Spinal cord (tissue), 9 donors: ENCODE measurements at regions not wholly inside any gene's neighbourhood (a gene's known extent, or its start where the extent isn't known, plus 50 kb on each side); places are given as distances from the start of the nearest gene placed in this dataset.
A peak's percentile ranks its signal among the peaks of the same experiment; 100 is the strongest.

Experiments used
- DNase-seq, 6 donors: peaks; one replicate each; pipeline versions ENCODE4 v3.0.0 to v3.0.0-alpha.2; 2013 to 2015; ENCODE audit warnings: low spot score in 6 of 6, low read depth in 4 of 6
- H3K27ac ChIP-seq: one replicate; pipeline ENCODE4 v1.5.1; 2013; ENCODE audit warnings: low read depth, low read length, control low read depth
- H3K27me3 ChIP-seq: one replicate; pipeline ENCODE4 v1.6.1; 2013; ENCODE audit warnings: low read length; ENCODE audit not compliant: control insufficient read depth, insufficient read depth
- H3K36me3 ChIP-seq: one replicate; pipeline ENCODE4 v1.6.1; 2013; ENCODE audit warnings: low read length; ENCODE audit not compliant: control insufficient read depth, insufficient read depth
- H3K4me1 ChIP-seq: one replicate; pipeline ENCODE4 v1.6.1; 2013; ENCODE audit warnings: low read length; ENCODE audit not compliant: control insufficient read depth, insufficient read depth
- H3K4me3 ChIP-seq: one replicate; pipeline ENCODE4 v1.5.1; 2013; ENCODE audit warnings: low read depth, low read length, control low read depth
- H3K9me3 ChIP-seq: one replicate; pipeline ENCODE4 v1.6.1; 2013; ENCODE audit warnings: low read length; ENCODE audit not compliant: control insufficient read depth, insufficient read depth
- WGBS: methylation state at CpG from one replicate; pipeline ENCODE4 v1.1.5; 2013; ENCODE audit warnings: missing lambda C conversion rate; ENCODE audit not compliant: insufficient coverage; 5-methylcytosine and 5-hydroxymethylcytosine counted together
- donor health status: healthy.

DNA sequence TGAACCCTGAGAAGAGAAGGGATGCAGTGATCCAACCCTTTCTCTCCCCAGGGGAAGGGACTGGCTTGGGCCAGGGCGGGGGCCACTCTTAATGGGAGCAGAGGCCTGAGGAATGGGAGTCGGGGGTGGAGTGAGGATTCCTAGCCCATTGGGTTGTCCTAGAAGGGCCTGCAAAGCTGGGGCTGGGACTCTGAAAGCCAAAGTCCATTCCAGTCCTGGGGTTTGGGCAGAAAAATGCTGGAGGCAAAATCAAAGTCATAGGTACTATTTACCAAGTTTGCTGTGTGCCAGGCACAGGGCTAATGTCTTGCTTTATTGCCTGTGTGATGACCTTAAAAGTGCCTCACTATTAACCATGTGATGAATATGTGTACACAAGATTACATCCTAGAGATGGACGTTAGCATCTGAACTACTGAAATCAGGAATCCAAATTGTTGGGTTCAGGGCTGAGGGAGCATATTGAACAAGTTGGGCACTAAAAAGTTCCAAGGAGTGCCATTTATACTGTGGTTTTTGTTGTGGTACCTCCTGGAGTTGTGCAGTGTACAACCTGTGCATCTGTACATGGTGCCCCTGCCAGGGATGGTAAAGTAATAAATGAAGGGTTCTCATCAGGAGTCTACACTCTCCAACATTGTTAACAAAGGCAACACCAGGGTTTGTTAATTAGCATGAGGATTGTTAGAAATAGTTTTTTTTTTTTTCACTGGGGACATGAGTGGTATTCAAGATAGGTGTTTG lies 84.4 kb upstream of the NKD1 start:
- 71% methylated on average over 2 of the region's 3 CpGs for WGBS
- H3K9me3 ChIP-seq: no peaks in the 10 kb centered on the region
- peaks cover 42% of the 10 kb centered on the region for H3K4me1 ChIP-seq
- no peak for DNase-seq
- no peak overlapping the region for H3K4me3 ChIP-seq
- no peaks in the 10 kb centered on the region for H3K36me3 ChIP-seq
- no peaks in the 10 kb centered on the region for H3K27me3 ChIP-seq
- H3K27ac ChIP-seq: no peak overlapping the region

DNA sequence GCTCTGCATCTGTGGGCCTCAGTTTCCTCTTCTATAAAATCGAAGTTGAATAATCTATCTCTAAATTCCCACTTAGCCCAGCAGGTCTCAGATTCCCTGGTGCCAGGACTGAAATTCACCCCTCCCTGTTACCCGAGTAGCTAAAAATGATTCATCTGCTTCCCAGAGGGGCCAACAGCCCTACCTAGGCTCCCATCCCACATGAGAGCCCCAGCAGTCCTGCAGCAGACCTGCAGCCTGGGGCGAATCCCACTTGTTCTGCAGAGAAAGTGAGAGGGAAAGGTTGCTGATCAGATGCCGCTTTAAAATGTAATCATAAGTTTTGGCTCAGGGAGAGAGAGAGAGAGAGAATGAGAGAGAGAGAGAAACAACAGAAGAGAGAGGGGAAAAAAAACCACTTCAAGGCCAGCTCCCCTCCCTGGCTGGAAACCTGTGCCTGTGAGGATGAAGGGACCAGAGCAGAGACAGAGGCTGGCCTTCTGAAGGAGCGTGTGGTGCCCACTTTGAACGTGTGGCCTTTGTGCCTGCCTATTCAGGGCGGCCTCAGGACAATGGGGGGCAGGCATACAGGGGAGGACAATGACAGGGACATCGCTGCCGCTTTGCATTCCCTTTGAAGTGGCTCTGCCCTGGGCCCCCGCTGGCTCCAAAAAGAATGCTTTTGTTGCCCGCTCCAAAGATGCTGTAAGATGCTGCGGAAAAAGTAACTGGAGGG lies 85.2 kb upstream of the NKD1 start:
- H3K27me3 ChIP-seq: no peaks in the 10 kb centered on the region
- 50% methylated on average over 9 of the region's 12 CpGs for WGBS

DNA sequence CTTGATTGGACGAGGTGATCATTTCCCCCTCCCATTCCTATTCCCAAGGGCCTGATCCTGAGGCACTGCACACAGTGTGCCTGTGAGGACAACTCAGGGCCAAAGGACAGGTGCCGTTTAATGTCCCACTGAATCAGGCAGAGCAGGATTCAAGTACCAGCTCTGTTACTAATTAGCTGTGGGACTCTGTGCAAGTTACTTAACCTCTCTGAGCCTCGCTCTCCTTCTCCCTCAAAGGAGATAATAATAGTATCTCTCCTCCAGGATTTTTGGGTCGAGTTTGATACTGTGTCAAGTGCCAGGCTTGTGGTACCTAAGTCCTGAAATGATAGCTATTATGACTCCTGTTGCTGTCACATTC lies 86.8 kb upstream of the NKD1 start:
- 88% methylated on average over 2 of the region's 4 CpGs for WGBS
- no peak for DNase-seq
- Histone ChIP-seq H3K4me1 (peaks cover 43% of the 10 kb centered on the region), H3K27ac (no peak overlapping the region), H3K9me3 (no peaks in the 10 kb centered on the region), H3K4me3 (no peak overlapping the region), H3K27me3 (no peaks in the 10 kb centered on the region), H3K36me3 (no peaks in the 10 kb centered on the region)

More for the DNA sequence above, 85.2 kb upstream of the NKD1 start:
- Histone ChIP-seq H3K4me1 (peaks cover 39% of the 10 kb centered on the region), H3K9me3 (no peaks in the 10 kb centered on the region), H3K36me3 (no peaks in the 10 kb centered on the region), H3K27ac (no peak overlapping the region), H3K4me3 (no peak overlapping the region)
- no peak for DNase-seq

DNA sequence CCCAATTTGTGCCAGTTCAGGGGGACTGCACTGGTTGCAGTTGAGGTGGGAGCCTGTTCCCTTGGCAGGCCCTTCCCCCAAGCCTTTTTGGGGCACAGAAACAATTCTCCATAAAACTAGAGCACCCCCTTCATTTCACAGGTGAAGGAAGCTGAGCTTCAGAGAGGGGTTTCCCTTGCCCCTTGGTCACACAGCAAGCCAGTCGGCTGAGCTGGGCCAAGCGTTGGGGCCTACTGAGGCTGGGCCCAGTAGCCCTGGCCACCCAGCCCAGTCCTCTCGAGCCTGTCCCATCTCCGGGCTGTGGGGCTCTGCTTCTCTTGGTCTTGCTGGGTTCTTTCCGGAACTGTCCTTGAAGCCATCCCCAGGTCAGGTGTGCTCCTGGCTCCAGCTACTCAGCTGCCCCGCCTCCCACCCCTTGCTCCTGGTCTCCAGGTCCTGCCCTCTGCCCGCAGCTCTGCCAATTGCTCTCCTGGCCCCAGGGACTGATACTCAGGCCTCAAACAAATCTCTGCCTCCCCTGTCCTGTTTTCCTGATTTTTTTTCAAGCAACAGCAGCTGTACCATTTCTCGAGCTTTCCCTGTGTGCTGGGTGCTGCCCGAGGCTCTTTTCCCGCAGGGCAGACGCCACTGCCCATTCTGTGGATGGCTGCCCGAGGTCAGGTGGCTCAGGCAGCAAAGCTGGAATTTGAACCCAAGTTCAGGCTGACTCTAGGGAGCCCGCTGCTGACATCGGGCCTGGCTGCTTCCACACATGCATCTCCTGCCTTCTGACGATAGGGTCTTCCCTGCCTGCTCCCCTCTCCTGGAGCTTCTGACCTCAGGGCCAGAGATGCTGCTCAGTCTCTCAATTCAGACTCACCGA lies 87.4 kb upstream of the NKD1 start:
- Histone ChIP-seq H3K4me3 (no peak overlapping the region), H3K4me1 (peaks cover 43% of the 10 kb centered on the region), H3K27ac (no peak overlapping the region), H3K36me3 (no peaks in the 10 kb centered on the region), H3K9me3 (no peaks in the 10 kb centered on the region), H3K27me3 (no peaks in the 10 kb centered on the region)
- DNase-seq: no peak
- 84% methylated on average over 16 of the region's 16 CpGs for WGBS

DNA sequence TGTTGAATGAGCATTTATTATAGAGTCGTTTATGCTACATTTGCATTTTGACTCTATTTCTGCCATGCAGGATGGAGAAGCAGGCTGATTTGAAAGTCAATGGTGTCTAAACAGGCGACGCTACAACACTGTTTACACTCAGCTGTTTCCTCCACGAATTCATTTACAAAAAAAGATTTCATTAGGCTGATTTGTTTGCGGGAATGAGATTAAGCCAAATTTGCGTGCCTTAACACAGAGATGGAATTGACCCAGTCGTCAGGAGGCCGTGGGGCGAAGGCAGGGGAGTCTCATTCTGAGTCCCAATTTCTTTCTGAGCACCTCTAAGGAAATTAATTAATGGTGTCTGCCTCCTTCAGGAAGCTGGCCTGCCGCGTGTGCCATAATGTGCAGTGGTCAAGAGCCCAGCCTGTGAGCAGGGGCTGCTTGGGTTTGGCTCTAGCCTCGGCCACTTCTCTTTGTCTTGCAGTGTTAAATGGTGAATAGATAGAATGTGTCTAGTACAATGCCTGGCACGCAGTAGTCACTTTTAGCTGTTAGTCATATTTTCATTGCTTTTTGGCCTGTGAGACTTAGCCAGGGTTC lies 88.6 kb upstream of the NKD1 start:
- no peaks in the 10 kb centered on the region for H3K36me3 ChIP-seq
- no peaks in the 10 kb centered on the region for H3K27me3 ChIP-seq
- peak in 2 of 6 donors; percentile 36 to 82 for DNase-seq
- H3K9me3 ChIP-seq: no peaks in the 10 kb centered on the region
- WGBS: 30% methylated on average over 9 of the region's 13 CpGs
- H3K27ac ChIP-seq: peak overlapping the region; percentile 52
- no peak overlapping the region for H3K4me3 ChIP-seq
- H3K4me1 ChIP-seq: peaks cover 43% of the 10 kb centered on the region

DNA sequence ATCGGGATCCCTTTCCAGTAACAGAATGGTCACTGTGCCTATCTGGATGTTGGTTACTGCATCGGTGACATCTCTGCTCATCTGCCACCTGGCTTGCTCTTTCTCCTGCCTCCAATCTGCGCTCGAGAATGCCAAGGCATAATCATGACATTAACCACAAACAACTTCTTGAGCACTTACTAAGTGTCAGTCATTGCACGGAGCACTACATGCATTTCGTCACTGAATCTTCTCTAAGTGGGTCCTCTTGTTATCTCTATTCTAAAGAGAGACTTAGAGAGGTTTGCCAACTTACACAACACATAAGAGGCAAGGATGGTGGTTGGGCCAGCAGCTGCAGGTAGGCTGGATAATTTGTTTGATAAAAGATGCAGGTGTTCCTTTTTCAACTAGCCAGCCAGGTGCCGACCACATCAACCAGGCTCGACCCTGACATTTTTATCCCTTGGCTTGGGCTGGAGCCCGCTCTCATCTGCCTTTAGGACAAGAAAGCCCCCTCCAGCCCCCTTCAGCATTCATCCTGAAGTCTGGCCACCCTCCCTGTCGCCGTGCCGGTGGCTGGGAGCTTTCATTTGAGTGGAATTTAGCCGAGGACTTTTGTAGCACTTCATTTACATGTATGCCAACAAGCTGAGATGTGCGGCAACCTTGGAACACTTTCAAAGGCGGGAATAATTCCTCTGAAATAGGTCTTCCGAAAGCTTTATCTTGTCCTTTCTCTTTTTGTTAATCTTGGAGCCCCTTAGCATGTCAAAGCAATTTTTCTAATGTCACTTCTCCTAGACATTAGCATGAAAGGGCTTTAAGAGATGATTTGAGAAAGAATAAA lies 89.3 kb upstream of the NKD1 start:
- peak in 3 of 6 donors; percentile 48 to 89 (median 87) for DNase-seq
- peak overlapping the region; percentile 61 for H3K27ac ChIP-seq
- H3K27me3 ChIP-seq: no peaks in the 10 kb centered on the region
- no peaks in the 10 kb centered on the region for H3K36me3 ChIP-seq
- peaks cover 43% of the 10 kb centered on the region for H3K4me1 ChIP-seq
- 9% methylated on average over 6 of the region's 16 CpGs for WGBS
- no peaks in the 10 kb centered on the region for H3K9me3 ChIP-seq
- H3K4me3 ChIP-seq: no peak overlapping the region

DNA sequence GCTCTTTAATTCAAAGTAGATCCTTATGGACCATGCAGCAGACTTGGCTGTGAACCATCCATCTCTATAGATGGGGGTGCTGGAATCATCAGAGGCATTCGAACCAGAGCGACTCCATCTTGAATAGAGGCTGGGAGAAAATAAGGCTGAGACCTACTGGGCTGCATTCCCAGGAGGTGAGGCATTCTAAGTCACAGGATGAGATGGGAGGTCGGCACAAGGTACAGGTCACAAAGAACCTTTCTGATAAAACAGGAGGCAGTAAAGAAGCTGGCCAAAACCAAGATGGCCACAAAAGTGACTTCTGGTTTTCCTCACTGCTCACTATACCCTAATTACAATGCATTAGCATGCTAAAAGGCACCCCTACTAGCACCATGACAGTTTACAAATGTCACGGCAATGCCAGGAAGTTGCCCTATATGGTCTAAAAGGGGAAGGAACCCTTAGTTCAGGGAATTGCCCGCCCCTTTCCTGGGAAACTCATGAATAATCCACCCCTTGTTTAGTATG lies 89.2 kb upstream of the BRD7 start:
- DNase-seq: peak in 3 of 6 donors; percentile 48 to 87 (median 69)
- H3K27me3 ChIP-seq: no peaks in the 10 kb centered on the region
- no peaks in the 10 kb centered on the region for H3K9me3 ChIP-seq
- no peaks in the 10 kb centered on the region for H3K36me3 ChIP-seq
- no peak overlapping the region for H3K27ac ChIP-seq
- WGBS: 49% methylated on average over 2 of the region's 5 CpGs
- H3K4me3 ChIP-seq: no peak overlapping the region
- H3K4me1 ChIP-seq: peaks cover 37% of the 10 kb centered on the region

DNA sequence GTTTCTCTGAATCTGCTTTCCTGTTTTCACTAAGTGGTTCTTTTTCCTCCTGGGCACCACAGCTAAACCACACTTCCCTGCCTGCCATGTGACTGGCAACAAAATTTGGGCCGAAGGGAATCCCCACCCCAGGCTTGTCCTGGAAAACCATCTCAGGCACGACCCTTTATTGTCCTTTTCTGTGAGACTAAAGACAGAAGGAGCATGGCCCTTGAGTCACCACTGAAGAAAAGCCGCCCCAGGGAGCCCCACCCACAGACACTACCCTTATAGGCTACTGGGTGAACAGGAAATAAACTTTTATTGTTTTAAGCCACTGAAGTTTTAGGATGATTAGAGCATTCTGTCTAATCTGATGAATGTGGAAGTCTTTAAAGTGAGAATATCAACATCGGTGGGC lies 88.6 kb upstream of the BRD7 start:
- 50% methylated on average over 2 of the region's 4 CpGs for WGBS
- no peaks in the 10 kb centered on the region for H3K27me3 ChIP-seq
- DNase-seq: no peak
- H3K27ac ChIP-seq: no peak overlapping the region
- H3K36me3 ChIP-seq: no peaks in the 10 kb centered on the region
- peaks cover 31% of the 10 kb centered on the region for H3K4me1 ChIP-seq
- no peaks in the 10 kb centered on the region for H3K9me3 ChIP-seq
- no peak overlapping the region for H3K4me3 ChIP-seq
